ENCODE measurements at regions not wholly inside any gene's neighbourhood (a gene's known extent, or its start where the extent isn't known, plus 50 kb on each side); places are given as distances from the start of the nearest gene placed in this dataset.
A peak's percentile ranks its signal among the peaks of the same experiment; 100 is the strongest.

- no peak for DNase-seq (ENCODE audit: extremely low read depth in 1 of 11, low read depth in 9 of 11, low spot score in 4 of 11)
These were observed 68.1 kb upstream of the CTNNB1 start for GRCh38 chr3:41131224-41131623.

GRCh38 chr3:41137686-41138111 is 61.6 kb upstream of the CTNNB1 start:
- DNase-seq (ENCODE audit: extremely low read depth in 1 of 11, low read depth in 9 of 11, low spot score in 4 of 11) = no peak

- DNase-seq (ENCODE audit: extremely low read depth in 1 of 11, low read depth in 9 of 11, low spot score in 4 of 11) = no peak
These were observed 61.2 kb upstream of the CTNNB1 start for GRCh38 chr3:41138146-41138545.

- no peak for DNase-seq (ENCODE audit: extremely low read depth in 1 of 11, low read depth in 9 of 11, low spot score in 4 of 11)
These were observed 60.7 kb upstream of the CTNNB1 start for GRCh38 chr3:41138601-41139000.

- no peak for DNase-seq (ENCODE audit: extremely low read depth in 1 of 11, low read depth in 9 of 11, low spot score in 4 of 11)
These were observed 59.1 kb upstream of the CTNNB1 start for GRCh38 chr3:41140242-41140641.

- no peak for DNase-seq (ENCODE audit: extremely low read depth in 1 of 11, low read depth in 9 of 11, low spot score in 4 of 11)
These were observed 57.7 kb upstream of the CTNNB1 start for GRCh38 chr3:41141433-41142167.

- no peak for DNase-seq (ENCODE audit: extremely low read depth in 1 of 11, low read depth in 9 of 11, low spot score in 4 of 11)
These were observed 55.8 kb upstream of the CTNNB1 start for GRCh38 chr3:41143421-41144031.

GRCh38 chr3:41144631-41145030 is 54.7 kb upstream of the CTNNB1 start:
- DNase-seq (ENCODE audit: extremely low read depth in 1 of 11, low read depth in 9 of 11, low spot score in 4 of 11) = no peak

- DNase-seq (ENCODE audit: extremely low read depth in 1 of 11, low read depth in 9 of 11, low spot score in 4 of 11) = peak in 8 of 11 donors; percentile 42 to 75 (median 59)
These were observed 50.8 kb upstream of the CTNNB1 start for GRCh38 chr3:41148478-41148877.

- DNase-seq (ENCODE audit: extremely low read depth in 1 of 11, low read depth in 9 of 11, low spot score in 4 of 11) = no peak
These were observed 50.4 kb upstream of the CTNNB1 start for GRCh38 chr3:41148901-41149300.

Measured in renal cortex interstitium (tissue), 11 donors.